H1 (cell line): ENCODE measurements at regions not wholly inside any gene's neighbourhood (a gene's known extent, or its start where the extent isn't known, plus 50 kb on each side); places are given as distances from the start of the nearest gene placed in this dataset.
"Not testable (repeated sequence)": the region's sequence is repeated elsewhere in the genome, so short reads cannot be mapped to it uniquely, and the experiment has no call there.

ENCODE experiments used
- CTCF ChIA-PET: fragments of 300-600 bp; sonication (Branson Sonifier 250); formaldehyde crosslinking; loops from one replicate; lab custom pipeline; 2021; ENCODE audit not compliant: partially characterized antibody; lab: Charles Lee
- POLR2A ChIA-PET: fragments of 300-600 bp; sonication (Branson Sonifier 250); formaldehyde crosslinking; loops from one replicate; lab custom pipeline; 2021; ENCODE audit warnings: inconsistent platforms; ENCODE audit not compliant: partially characterized antibody; lab: Charles Lee
- DNase-seq, 2 experiments: peaks; one replicate each; pipeline versions ENCODE4 v3.0.0 to v3.0.0-alpha.2; 2010 to 2022; ENCODE audit warnings: low spot score in 2 of 2, low read depth in 1 of 2, mixed read lengths in 1 of 2
- FAIRE-seq: peaks from 2 replicates; lab custom pipeline; 2011; peaks lifted over from hg19 to GRCh38; lab: Jason Lieb, UNC
- H2AFZ ChIP-seq: 2 replicates; pipeline ENCODE4 v1.8.1; 2012; ENCODE audit warnings: low read length, inconsistent platforms
- H2AK5ac ChIP-seq: 2 replicates; pipeline ENCODE4 v1.6.1; 2013; ENCODE audit warnings: low read depth, low read length
- H2BK120ac ChIP-seq: replicated peaks from 2 replicates; pipeline ENCODE3; 2013; ENCODE audit warnings: low read depth, low read length, inconsistent platforms
- H2BK12ac ChIP-seq: 2 replicates; pipeline ENCODE4 v1.6.1; 2013; ENCODE audit warnings: low read depth, low read length
- H2BK15ac ChIP-seq: 2 replicates; pipeline ENCODE4 v1.6.1; 2013; ENCODE audit warnings: low read length
- H2BK20ac ChIP-seq: 2 replicates; pipeline ENCODE4 v1.6.1; 2013; ENCODE audit warnings: low read length
- H2BK5ac ChIP-seq: 2 replicates; pipeline ENCODE4 v1.6.1; 2013; ENCODE audit warnings: low read depth, low read length
- H3K14ac ChIP-seq: 2 replicates; pipeline ENCODE4 v1.6.1; 2013; ENCODE audit warnings: inconsistent platforms; ENCODE audit not compliant: insufficient read length
- H3K18ac ChIP-seq: 2 replicates; pipeline ENCODE4 v1.6.1; 2013; ENCODE audit warnings: low read length; ENCODE audit errors: extremely low read depth
- H3K23ac ChIP-seq: 2 replicates; pipeline ENCODE4 v1.6.1; 2013; ENCODE audit warnings: inconsistent platforms; ENCODE audit not compliant: insufficient read length
- H3K23me2 ChIP-seq: 2 replicates; pipeline ENCODE4 v1.6.1; 2013; ENCODE audit warnings: low read depth, low read length
- H3K27ac ChIP-seq: 2 replicates; pipeline ENCODE4 v1.6.1; 2011; ENCODE audit warnings: low read depth, low read length, inconsistent platforms
- H3K27me3 ChIP-seq, 4 experiments: replicated peaks in 1 of 4; 1 replicate in 1 of 4; 2 replicates in 3 of 4; pipeline versions ENCODE4 v1.6.1 to v1.8.1; 2011 to 2013; ENCODE audit warnings: low read length in 3 of 4, mild to moderate bottlenecking in 3 of 4, inconsistent platforms in 2 of 4, mixed read lengths in 2 of 4, moderate library complexity in 1 of 4; ENCODE audit not compliant: control insufficient read depth in 3 of 4, insufficient read depth in 3 of 4; ENCODE audit errors: extremely low read depth in 1 of 4
- H3K36me3 ChIP-seq, 4 experiments: 2 replicates each; pipeline versions ENCODE4 v1.6.1 to v1.8.1; 2011 to 2013; ENCODE audit warnings: mild to moderate bottlenecking in 4 of 4, low read length in 3 of 4, moderate library complexity in 2 of 4, control low read depth in 1 of 4, inconsistent platforms in 1 of 4; ENCODE audit not compliant: insufficient read depth in 4 of 4, control insufficient read depth in 2 of 4
- H3K4ac ChIP-seq: replicated peaks from 2 replicates; pipeline ENCODE3; 2013; ENCODE audit warnings: low read length, low read depth, mixed read lengths, inconsistent platforms; ENCODE audit not compliant: insufficient read length
- H3K4me1 ChIP-seq, 4 experiments: replicated peaks in 1 of 4; 1 replicate in 1 of 4; 2 replicates in 3 of 4; pipeline versions ENCODE4 v1.6.1 to v1.8.1; 2011 to 2013; ENCODE audit warnings: low read length in 3 of 4, inconsistent platforms in 2 of 4, mixed read lengths in 1 of 4; ENCODE audit not compliant: insufficient read depth in 4 of 4, control insufficient read depth in 3 of 4
- H3K4me2 ChIP-seq, 2 experiments: 2 replicates each; pipeline versions ENCODE4 v1.6.1 to v1.8.1; 2011 to 2013; ENCODE audit warnings: low read depth in 2 of 2, low read length in 2 of 2, control low read depth in 1 of 2, inconsistent platforms in 1 of 2, mild to moderate bottlenecking in 1 of 2; ENCODE audit not compliant: insufficient read depth in 1 of 2
- H3K4me3 ChIP-seq, 4 experiments: fragments of 200-600, 300-600 bp in 1 of 4; sonication (generic), shearing (Covaris generic), sonication (Bioruptor Twin) in 1 of 4; 2 replicates each; pipeline versions ENCODE4 v1.5.1 to v1.8.1; 2011 to 2016; ENCODE audit warnings: low read length in 4 of 4, low read depth in 3 of 4, control low read depth in 2 of 4, inconsistent platforms in 2 of 4, mild to moderate bottlenecking in 2 of 4, mixed read lengths in 1 of 4, moderate library complexity in 1 of 4; ENCODE audit not compliant: insufficient read depth in 2 of 4; ENCODE audit errors: extremely low read depth in 1 of 4
- H3K56ac ChIP-seq: replicated peaks from 2 replicates; pipeline ENCODE3; 2013; ENCODE audit warnings: low read depth, mild to moderate bottlenecking, mixed read lengths, low read length, inconsistent platforms; ENCODE audit not compliant: insufficient read length
- H3K79me1 ChIP-seq: 2 replicates; pipeline ENCODE4 v1.6.1; 2013; ENCODE audit warnings: low read depth, low read length, control low read depth
- H3K79me2 ChIP-seq, 2 experiments: 2 replicates each; pipeline versions ENCODE4 v1.6.1 to v1.8.1; 2012 to 2013; ENCODE audit warnings: low read length in 2 of 2, mild to moderate bottlenecking in 2 of 2, inconsistent platforms in 1 of 2; ENCODE audit not compliant: insufficient read depth in 2 of 2, control insufficient read depth in 1 of 2
- H3K9ac ChIP-seq, 4 experiments: replicated peaks in 1 of 4; 1 replicate in 1 of 4; 2 replicates in 3 of 4; pipeline versions ENCODE4 v1.6.1 to v1.8.1; 2011 to 2013; ENCODE audit warnings: low read depth in 3 of 4, low read length in 3 of 4, control low read depth in 2 of 4, mild to moderate bottlenecking in 2 of 4, moderate library complexity in 2 of 4, inconsistent platforms in 1 of 4; ENCODE audit errors: extremely low read depth in 1 of 4
- H3K9me3 ChIP-seq, 2 experiments: 2 replicates each; pipeline versions ENCODE4 v1.6.1 to v1.8.1; 2012 to 2013; ENCODE audit warnings: mild to moderate bottlenecking in 2 of 2, moderate library complexity in 2 of 2, control low read depth in 1 of 2, inconsistent platforms in 1 of 2, low read depth in 1 of 2, low read length in 1 of 2, mixed read lengths in 1 of 2; ENCODE audit not compliant: insufficient read depth in 2 of 2
- H4K20me1 ChIP-seq, 2 experiments: replicated peaks in 1 of 2; 2 replicates each; pipeline versions ENCODE3 to v1.8.1; 2011 to 2013; ENCODE audit warnings: inconsistent platforms in 2 of 2, low read length in 2 of 2, mild to moderate bottlenecking in 1 of 2; ENCODE audit not compliant: insufficient read depth in 2 of 2, control insufficient read depth in 1 of 2
- H4K5ac ChIP-seq: 2 replicates; pipeline ENCODE4 v1.6.1; 2013; ENCODE audit warnings: low read length, low read depth, mixed read lengths, inconsistent platforms; ENCODE audit not compliant: insufficient read length
- H4K8ac ChIP-seq: 2 replicates; pipeline ENCODE4 v1.8.0; 2013; ENCODE audit warnings: mild to moderate bottlenecking, moderate library complexity, low read length, inconsistent platforms; ENCODE audit not compliant: insufficient read depth; ENCODE audit errors: extremely low read depth
- H4K91ac ChIP-seq: replicated peaks from 2 replicates; pipeline ENCODE3; 2013; ENCODE audit warnings: low read length, mixed read lengths, inconsistent platforms; ENCODE audit not compliant: insufficient read length
- EGR1 ChIP-seq: IDR thresholded peaks from 2 replicates; pipeline ENCODE4 v1.6.1; 2011; ENCODE audit warnings: low read depth, low read length, borderline replicate concordance
- KDM1A ChIP-seq: fragments of 200-600, 300-600 bp; sonication (generic); IDR thresholded peaks from 2 replicates; pipeline ENCODE4 v1.7.1; 2016; ENCODE audit warnings: mild to moderate bottlenecking, low read length, borderline replicate concordance
- TEAD4 ChIP-seq: IDR thresholded peaks from 2 replicates; pipeline ENCODE4 v1.6.1; 2012; ENCODE audit warnings: low read depth, low read length, inconsistent platforms, mixed read lengths
- WGBS, 2 experiments: shearing (Covaris generic) in 1 of 2; methylation state at CpG; one replicate each; pipeline versions ENCODE4 v1.1.6 to v1.1.7; 2013 to 2015; ENCODE audit warnings: low lambda C conversion rate in 2 of 2, mixed read lengths in 2 of 2, inconsistent platforms in 1 of 2, low coverage in 1 of 2, missing lambda C conversion rate in 1 of 2; ENCODE audit not compliant: insufficient replicate concordance in 2 of 2, insufficient coverage in 1 of 2, insufficient read length in 1 of 2; ENCODE audit errors: extremely low coverage in 1 of 2, missing lambda C conversion rate in 1 of 2; 5-methylcytosine and 5-hydroxymethylcytosine counted together

DNA sequence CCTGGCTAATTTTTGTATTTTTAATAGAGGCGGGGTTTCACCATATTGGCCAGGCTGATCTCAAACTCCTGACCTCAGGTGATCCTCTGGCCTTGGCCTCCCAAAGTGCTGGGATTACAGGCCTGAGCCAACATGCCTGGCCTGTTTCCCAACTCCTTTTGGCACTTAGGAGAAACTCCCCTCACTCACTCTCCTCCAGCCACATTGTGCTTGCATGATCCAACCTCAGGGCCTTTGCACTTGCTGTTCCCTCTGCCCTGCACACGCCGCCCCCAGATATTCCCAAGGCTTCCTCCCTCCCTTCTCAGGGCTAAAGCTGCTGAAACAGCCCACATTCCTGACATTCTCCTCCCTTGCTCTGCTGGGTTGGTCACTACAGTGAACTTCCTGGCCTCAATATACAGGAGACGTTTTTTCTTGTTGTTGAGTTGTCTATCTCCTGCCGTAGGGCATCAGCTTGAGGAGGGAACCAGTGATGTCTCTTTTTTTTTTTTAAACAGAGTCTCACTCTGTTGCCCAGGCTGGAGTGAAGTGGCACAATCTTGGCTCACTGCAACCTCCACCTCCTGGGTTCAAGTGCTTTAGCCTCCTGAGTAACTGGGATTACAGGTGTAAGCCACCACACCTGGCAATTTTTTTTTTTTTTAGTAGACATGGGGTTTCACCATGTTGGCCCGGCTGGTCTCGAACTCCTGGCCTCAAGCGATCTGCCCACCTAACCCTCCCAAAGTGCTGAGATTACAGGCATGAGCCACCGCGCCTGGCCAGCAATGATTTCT, 61.4 kb upstream of the PTPN1 start:
- H3K9me3 ChIP-seq, H2AK5ac ChIP-seq, H3K79me2 ChIP-seq, H2BK12ac ChIP-seq, POLR2A ChIA-PET, DNase-seq, H3K4ac ChIP-seq, H3K4me3 ChIP-seq, H3K79me1 ChIP-seq, H3K56ac ChIP-seq, FAIRE-seq, H4K91ac ChIP-seq, H3K14ac ChIP-seq, H3K27ac ChIP-seq, H3K4me2 ChIP-seq, H4K5ac ChIP-seq, H2BK120ac ChIP-seq, H2AFZ ChIP-seq, H3K18ac ChIP-seq, H2BK5ac ChIP-seq, H4K20me1 ChIP-seq, H3K27me3 ChIP-seq, H3K4me1 ChIP-seq, H4K8ac ChIP-seq, H3K23me2 ChIP-seq, H3K9ac ChIP-seq, H3K23ac ChIP-seq, H2BK20ac ChIP-seq, H3K36me3 ChIP-seq, H2BK15ac ChIP-seq: not testable (repeated sequence)
- 82% methylated on average over 10 of the region's 10 CpGs; no CpG with 5 or more reads in 1 of the 2 experiments for WGBS, 2 experiments
- TF ChIP-seq KDM1A (peak; percentile 67; the same call in 1 of the 2 replicates), TEAD4 (peak; percentile 93), EGR1 (peak; percentile 21; the same call in 1 of the 2 replicates)
- CTCF ChIA-PET, result interaction anchor here (0.9 to 1.7 kb wide), 3 partner anchors 8 to 263 kb away, joined by 3 to 4 read pairs (median 3); no protein-coding TSS in a partner anchor
